SK-N-SH treated with all-trans-retinoic acid at 6 μM for 48 hours (cell line): ENCODE measurements at regions not wholly inside any gene's neighbourhood (a gene's known extent, or its start where the extent isn't known, plus 50 kb on each side); places are given as distances from the start of the nearest gene placed in this dataset.

Source experiments
- ATAC-seq: fragments of 200-7000 bp; cut with Tn5 transposase; 3 replicates; pipeline ENCODE4 v1.9.1; 2020; ENCODE audit warnings: mild to moderate bottlenecking, moderate library complexity
- BACH2 ChIP-seq: fragments of 250-450 bp; sonication (Bioruptor Pico); IDR thresholded peaks from 2 replicates; pipeline ENCODE4 v1.9.0; 2021; ENCODE audit warnings: mild to moderate bottlenecking, borderline replicate concordance
- CSDC2 ChIP-seq: fragments of 250-450 bp; sonication (Bioruptor Pico); IDR thresholded peaks from 2 replicates; pipeline ENCODE4 v1.5.0; 2020; ENCODE audit warnings: mild to moderate bottlenecking, moderate library complexity
- ESRRG ChIP-seq: fragments of 250-450 bp; sonication (Bioruptor Pico); IDR thresholded peaks from 2 replicates; pipeline ENCODE4 v1.6.1; 2021; ENCODE audit warnings: mild to moderate bottlenecking
- GLIS3 ChIP-seq: fragments of 250-450 bp; sonication (Bioruptor Pico); IDR thresholded peaks from 2 replicates; pipeline ENCODE4 v1.5.0; 2020; ENCODE audit warnings: mild to moderate bottlenecking, moderate library complexity
- ISL1 ChIP-seq: fragments of 250-450 bp; sonication (Bioruptor Pico); IDR thresholded peaks from 2 replicates; pipeline ENCODE4 v2.1.2; 2022; ENCODE audit warnings: mild to moderate bottlenecking, moderate library complexity
- OSR1 ChIP-seq: fragments of 250-450 bp; sonication (Bioruptor Pico); IDR thresholded peaks from 2 replicates; pipeline ENCODE4 v1.8.0; 2022; ENCODE audit warnings: moderate library complexity, mild to moderate bottlenecking, inconsistent platforms
- PPARA ChIP-seq: fragments of 250-450 bp; sonication (Bioruptor Pico); IDR thresholded peaks from 2 replicates; pipeline ENCODE4 v1.5.0; 2020; ENCODE audit warnings: mild to moderate bottlenecking, borderline replicate concordance
- RARB ChIP-seq: fragments of 250-450 bp; sonication (Bioruptor Pico); IDR thresholded peaks from 2 replicates; pipeline ENCODE4 v1.8.0; 2021; ENCODE audit warnings: mild to moderate bottlenecking, moderate library complexity
- SNAI2 ChIP-seq: fragments of 250-450 bp; sonication (Bioruptor Pico); IDR thresholded peaks from 2 replicates; pipeline ENCODE4 v1.5.0; 2020; ENCODE audit warnings: mild to moderate bottlenecking, moderate library complexity
- TCF4 ChIP-seq: fragments of 250-450 bp; sonication (Bioruptor Pico); IDR thresholded peaks from 2 replicates; pipeline ENCODE4 v1.8.0; 2021; ENCODE audit warnings: mild to moderate bottlenecking, moderate library complexity, borderline replicate concordance
- TOX ChIP-seq: fragments of 250-450 bp; sonication (Bioruptor Pico); IDR thresholded peaks from 2 replicates; pipeline ENCODE4 v1.8.0; 2021; ENCODE audit warnings: mild to moderate bottlenecking, moderate library complexity, borderline replicate concordance
- ZC3H10 ChIP-seq: fragments of 250-450 bp; sonication (Bioruptor Pico); IDR thresholded peaks from 2 replicates; pipeline ENCODE4 v1.5.1; 2021; ENCODE audit warnings: mild to moderate bottlenecking, moderate library complexity
- ZFP3 ChIP-seq: fragments of 250-450 bp; sonication (Bioruptor Pico); IDR thresholded peaks from 2 replicates; pipeline ENCODE4 v1.5.0; 2020; ENCODE audit warnings: mild to moderate bottlenecking, moderate library complexity
- ZFP30 ChIP-seq: fragments of 450-650 bp; formaldehyde crosslinking; IDR thresholded peaks from 2 replicates; pipeline ENCODE4 v1.5.0; 2022; ENCODE audit warnings: mild to moderate bottlenecking, moderate library complexity
- ZNF565 ChIP-seq: fragments of 450-650 bp; formaldehyde crosslinking; conservative IDR thresholded peaks from 2 replicates; pipeline ENCODE4 v1.5.0; 2020; ENCODE audit warnings: low read depth, mild to moderate bottlenecking, moderate library complexity
- ZNF70 ChIP-seq: fragments of 450-650 bp; formaldehyde crosslinking; IDR thresholded peaks from 2 replicates; pipeline ENCODE4 v1.5.0; 2020; ENCODE audit warnings: mild to moderate bottlenecking, moderate library complexity
- ZNF8 ChIP-seq: fragments of 450-650 bp; formaldehyde crosslinking; IDR thresholded peaks from 2 replicates; pipeline ENCODE4 v1.5.0; 2020; ENCODE audit warnings: mild to moderate bottlenecking, moderate library complexity
- TF ChIP-seq, protein P1 (sequence below): fragments of 250-450 bp; sonication (Bioruptor Pico); IDR thresholded peaks from 2 replicates; pipeline ENCODE4 v1.5.1; 2021; ENCODE audit warnings: mild to moderate bottlenecking, moderate library complexity
- TF ChIP-seq, protein P2 (sequence below): fragments of 250-450 bp; sonication (Bioruptor Pico); IDR thresholded peaks from 2 replicates; pipeline ENCODE4 v1.8.0; 2021; ENCODE audit warnings: low read depth, mild to moderate bottlenecking, moderate library complexity, borderline replicate concordance
- TF ChIP-seq, protein P3 (sequence below): fragments of 250-450 bp; sonication (Bioruptor Pico); IDR thresholded peaks from 2 replicates; pipeline ENCODE4 v1.5.1; 2020; ENCODE audit warnings: low read depth, mild to moderate bottlenecking, moderate library complexity
- TF ChIP-seq, protein P4 (sequence below): fragments of 250-450 bp; sonication (Bioruptor Pico); IDR thresholded peaks from 2 replicates; pipeline ENCODE4 v1.5.0; 2020; ENCODE audit warnings: mild to moderate bottlenecking, moderate library complexity
- TF ChIP-seq, protein P5 (sequence below): fragments of 250-450 bp; sonication (Bioruptor Pico); IDR thresholded peaks from 2 replicates; pipeline ENCODE4 v1.8.0; 2020; ENCODE audit warnings: mild to moderate bottlenecking, moderate library complexity, borderline replicate concordance

DNA sequence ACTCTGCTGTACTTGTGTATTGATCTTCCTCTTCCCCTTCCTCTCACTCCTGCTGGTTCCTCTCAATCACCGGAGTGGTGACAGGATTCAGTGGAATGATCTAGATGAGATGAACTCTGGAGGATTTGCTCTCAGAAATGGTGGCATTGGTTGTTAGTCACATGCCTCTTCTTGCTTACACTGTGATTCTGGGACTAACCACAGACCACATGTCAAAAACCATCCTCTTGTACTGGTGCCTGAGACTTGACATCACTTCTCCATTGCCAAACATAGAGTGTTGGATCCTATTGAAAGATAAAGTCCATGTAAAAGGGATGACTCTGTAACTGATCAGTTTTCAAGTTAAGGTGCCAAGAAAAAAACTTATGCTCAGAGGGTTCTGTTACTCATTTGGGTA lies 506.5 kb downstream of the DMAC1 start:
- TF ChIP-seq ZFP3 (CRISPR knock-in tag): no peak
- TF ChIP-seq ISL1 (CRISPR knock-in tag): no peak
- TF ChIP-seq, protein P1, sequence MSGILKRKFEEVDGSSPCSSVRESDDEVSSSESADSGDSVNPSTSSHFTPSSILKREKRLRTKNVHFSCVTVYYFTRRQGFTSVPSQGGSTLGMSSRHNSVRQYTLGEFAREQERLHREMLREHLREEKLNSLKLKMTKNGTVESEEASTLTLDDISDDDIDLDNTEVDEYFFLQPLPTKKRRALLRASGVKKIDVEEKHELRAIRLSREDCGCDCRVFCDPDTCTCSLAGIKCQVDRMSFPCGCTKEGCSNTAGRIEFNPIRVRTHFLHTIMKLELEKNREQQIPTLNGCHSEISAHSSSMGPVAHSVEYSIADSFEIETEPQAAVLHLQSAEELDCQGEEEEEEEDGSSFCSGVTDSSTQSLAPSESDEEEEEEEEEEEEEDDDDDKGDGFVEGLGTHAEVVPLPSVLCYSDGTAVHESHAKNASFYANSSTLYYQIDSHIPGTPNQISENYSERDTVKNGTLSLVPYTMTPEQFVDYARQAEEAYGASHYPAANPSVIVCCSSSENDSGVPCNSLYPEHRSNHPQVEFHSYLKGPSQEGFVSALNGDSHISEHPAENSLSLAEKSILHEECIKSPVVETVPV: no peak
- no peak for TF ChIP-seq TOX (CRISPR knock-in tag)
- TF ChIP-seq, protein P2, sequence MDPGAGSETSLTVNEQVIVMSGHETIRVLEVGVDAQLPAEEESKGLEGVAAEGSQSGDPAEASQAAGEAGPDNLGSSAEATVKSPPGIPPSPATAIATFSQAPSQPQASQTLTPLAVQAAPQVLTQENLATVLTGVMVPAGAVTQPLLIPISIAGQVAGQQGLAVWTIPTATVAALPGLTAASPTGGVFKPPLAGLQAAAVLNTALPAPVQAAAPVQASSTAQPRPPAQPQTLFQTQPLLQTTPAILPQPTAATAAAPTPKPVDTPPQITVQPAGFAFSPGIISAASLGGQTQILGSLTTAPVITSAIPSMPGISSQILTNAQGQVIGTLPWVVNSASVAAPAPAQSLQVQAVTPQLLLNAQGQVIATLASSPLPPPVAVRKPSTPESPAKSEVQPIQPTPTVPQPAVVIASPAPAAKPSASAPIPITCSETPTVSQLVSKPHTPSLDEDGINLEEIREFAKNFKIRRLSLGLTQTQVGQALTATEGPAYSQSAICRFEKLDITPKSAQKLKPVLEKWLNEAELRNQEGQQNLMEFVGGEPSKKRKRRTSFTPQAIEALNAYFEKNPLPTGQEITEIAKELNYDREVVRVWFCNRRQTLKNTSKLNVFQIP: no peak
- TF ChIP-seq CSDC2: no peak
- no peak for TF ChIP-seq ZFP30
- no peak for TF ChIP-seq ZNF70 (CRISPR knock-in tag)
- TF ChIP-seq, protein P3, sequence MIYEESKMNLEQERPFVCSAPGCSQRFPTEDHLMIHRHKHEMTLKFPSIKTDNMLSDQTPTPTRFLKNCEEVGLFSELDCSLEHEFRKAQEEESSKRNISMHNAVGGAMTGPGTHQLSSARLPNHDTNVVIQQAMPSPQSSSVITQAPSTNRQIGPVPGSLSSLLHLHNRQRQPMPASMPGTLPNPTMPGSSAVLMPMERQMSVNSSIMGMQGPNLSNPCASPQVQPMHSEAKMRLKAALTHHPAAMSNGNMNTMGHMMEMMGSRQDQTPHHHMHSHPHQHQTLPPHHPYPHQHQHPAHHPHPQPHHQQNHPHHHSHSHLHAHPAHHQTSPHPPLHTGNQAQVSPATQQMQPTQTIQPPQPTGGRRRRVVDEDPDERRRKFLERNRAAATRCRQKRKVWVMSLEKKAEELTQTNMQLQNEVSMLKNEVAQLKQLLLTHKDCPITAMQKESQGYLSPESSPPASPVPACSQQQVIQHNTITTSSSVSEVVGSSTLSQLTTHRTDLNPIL (CRISPR knock-in tag): no peak
- no peak for TF ChIP-seq PPARA (CRISPR knock-in tag)
- no peak for TF ChIP-seq OSR1 (CRISPR knock-in tag)
- no peak for TF ChIP-seq ESRRG (CRISPR knock-in tag)
- TF ChIP-seq BACH2 (CRISPR knock-in tag): no peak

DNA sequence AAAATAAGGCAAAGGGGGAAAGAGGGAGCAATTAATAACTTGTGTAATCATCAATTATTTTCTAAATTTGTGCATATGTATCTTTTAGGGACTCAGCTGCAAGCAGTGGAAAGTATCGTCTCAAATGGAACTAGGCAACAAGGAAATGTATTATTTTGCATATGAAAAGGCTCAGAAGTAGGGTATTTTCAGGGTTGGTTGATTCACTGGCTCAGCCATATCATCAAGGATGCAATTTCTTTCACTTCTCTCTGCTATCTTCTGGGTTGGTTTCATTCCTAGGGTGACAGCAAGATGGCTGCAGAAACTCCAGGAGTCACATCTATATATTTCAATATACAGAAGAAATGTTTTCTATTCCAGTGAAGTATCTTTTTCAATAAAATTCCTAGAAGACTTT lies 509.8 kb downstream of the DMAC1 start:
- TF ChIP-seq OSR1 (CRISPR knock-in tag) (no peak), GLIS3 (no peak), ISL1 (CRISPR knock-in tag) (no peak), ZFP30 (no peak), TCF4 (CRISPR knock-in tag) (no peak), TOX (CRISPR knock-in tag) (no peak), RARB (CRISPR knock-in tag) (no peak), CSDC2 (no peak)
- TF ChIP-seq, protein P4, sequence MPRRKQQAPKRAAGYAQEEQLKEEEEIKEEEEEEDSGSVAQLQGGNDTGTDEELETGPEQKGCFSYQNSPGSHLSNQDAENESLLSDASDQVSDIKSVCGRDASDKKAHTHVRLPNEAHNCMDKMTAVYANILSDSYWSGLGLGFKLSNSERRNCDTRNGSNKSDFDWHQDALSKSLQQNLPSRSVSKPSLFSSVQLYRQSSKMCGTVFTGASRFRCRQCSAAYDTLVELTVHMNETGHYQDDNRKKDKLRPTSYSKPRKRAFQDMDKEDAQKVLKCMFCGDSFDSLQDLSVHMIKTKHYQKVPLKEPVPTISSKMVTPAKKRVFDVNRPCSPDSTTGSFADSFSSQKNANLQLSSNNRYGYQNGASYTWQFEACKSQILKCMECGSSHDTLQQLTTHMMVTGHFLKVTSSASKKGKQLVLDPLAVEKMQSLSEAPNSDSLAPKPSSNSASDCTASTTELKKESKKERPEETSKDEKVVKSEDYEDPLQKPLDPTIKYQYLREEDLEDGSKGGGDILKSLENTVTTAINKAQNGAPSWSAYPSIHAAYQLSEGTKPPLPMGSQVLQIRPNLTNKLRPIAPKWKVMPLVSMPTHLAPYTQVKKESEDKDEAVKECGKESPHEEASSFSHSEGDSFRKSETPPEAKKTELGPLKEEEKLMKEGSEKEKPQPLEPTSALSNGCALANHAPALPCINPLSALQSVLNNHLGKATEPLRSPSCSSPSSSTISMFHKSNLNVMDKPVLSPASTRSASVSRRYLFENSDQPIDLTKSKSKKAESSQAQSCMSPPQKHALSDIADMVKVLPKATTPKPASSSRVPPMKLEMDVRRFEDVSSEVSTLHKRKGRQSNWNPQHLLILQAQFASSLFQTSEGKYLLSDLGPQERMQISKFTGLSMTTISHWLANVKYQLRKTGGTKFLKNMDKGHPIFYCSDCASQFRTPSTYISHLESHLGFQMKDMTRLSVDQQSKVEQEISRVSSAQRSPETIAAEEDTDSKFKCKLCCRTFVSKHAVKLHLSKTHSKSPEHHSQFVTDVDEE: no peak
- ATAC-seq: no peak

More for the DNA sequence above, 506.5 kb downstream of the DMAC1 start:
- ATAC-seq: no peak

DNA sequence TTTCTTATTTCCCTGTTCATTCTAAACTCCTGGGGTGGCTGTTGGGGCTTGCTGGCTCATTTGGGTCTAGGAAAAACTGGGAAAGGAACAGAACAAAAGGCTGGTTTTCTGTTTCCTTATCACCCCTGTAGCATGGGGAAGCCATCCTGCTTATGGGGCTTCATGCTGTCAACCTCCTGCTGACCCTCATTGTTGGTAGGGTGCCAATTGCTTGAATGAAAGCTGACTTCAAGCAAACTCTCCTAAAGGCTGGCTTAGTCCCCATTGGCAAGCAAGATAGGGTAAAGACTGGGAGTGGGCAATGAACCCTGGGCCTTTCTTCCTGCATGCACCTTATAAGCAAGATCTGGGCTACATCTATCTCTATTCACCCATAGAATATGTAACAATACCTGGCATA lies 511.6 kb downstream of the DMAC1 start:
- no peak for ATAC-seq
- TF ChIP-seq ZNF70 (CRISPR knock-in tag) (no peak), ZNF565 (no peak), BACH2 (CRISPR knock-in tag) (no peak), OSR1 (CRISPR knock-in tag) (no peak), TOX (CRISPR knock-in tag) (no peak), TCF4 (CRISPR knock-in tag) (no peak), ISL1 (CRISPR knock-in tag) (no peak), RARB (CRISPR knock-in tag) (no peak), ZC3H10 (CRISPR knock-in tag) (no peak), ZNF8 (no peak), CSDC2 (no peak), GLIS3 (no peak), ZFP30 (no peak), PPARA (CRISPR knock-in tag) (no peak), SNAI2 (CRISPR knock-in tag) (no peak)
- TF ChIP-seq, protein P4: no peak
- TF ChIP-seq, protein P1: no peak
- TF ChIP-seq, protein P5, sequence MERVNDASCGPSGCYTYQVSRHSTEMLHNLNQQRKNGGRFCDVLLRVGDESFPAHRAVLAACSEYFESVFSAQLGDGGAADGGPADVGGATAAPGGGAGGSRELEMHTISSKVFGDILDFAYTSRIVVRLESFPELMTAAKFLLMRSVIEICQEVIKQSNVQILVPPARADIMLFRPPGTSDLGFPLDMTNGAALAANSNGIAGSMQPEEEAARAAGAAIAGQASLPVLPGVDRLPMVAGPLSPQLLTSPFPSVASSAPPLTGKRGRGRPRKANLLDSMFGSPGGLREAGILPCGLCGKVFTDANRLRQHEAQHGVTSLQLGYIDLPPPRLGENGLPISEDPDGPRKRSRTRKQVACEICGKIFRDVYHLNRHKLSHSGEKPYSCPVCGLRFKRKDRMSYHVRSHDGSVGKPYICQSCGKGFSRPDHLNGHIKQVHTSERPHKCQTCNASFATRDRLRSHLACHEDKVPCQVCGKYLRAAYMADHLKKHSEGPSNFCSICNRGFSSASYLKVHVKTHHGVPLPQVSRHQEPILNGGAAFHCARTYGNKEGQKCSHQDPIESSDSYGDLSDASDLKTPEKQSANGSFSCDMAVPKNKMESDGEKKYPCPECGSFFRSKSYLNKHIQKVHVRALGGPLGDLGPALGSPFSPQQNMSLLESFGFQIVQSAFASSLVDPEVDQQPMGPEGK (CRISPR knock-in tag): no peak
- TF ChIP-seq, protein P3 (CRISPR knock-in tag): no peak
